Osteoblast (primary cell): ENCODE measurements at regions not wholly inside any gene's neighbourhood (a gene's known extent, or its start where the extent isn't known, plus 50 kb on each side); places are given as distances from the start of the nearest gene placed in this dataset.
"Not testable (repeated sequence)": the region's sequence is repeated elsewhere in the genome, so short reads cannot be mapped to it uniquely, and the experiment has no call there.

ENCODE experiments used
- DNase-seq: peaks from one replicate; pipeline ENCODE4 v3.0.0; 2011; ENCODE audit warnings: low spot score, mixed read lengths; ENCODE audit not compliant: insufficient read length; ENCODE audit errors: missing footprints
- H2AFZ ChIP-seq: 2 replicates; pipeline ENCODE4 v1.6.0; 2011; ENCODE audit warnings: mild to moderate bottlenecking, low read length
- H3K27ac ChIP-seq: 2 replicates; pipeline ENCODE4 v1.5.1; 2011; ENCODE audit warnings: mild to moderate bottlenecking, low read depth, low read length, moderate library complexity
- H3K27me3 ChIP-seq: 2 replicates; pipeline ENCODE4 v1.6.0; 2012; ENCODE audit warnings: mild to moderate bottlenecking, control low read depth, inconsistent platforms, low read length, moderate library complexity; ENCODE audit not compliant: insufficient read depth
- H3K36me3 ChIP-seq: 2 replicates; pipeline ENCODE4 v1.5.1; 2011; ENCODE audit warnings: mild to moderate bottlenecking, low read length, control low read depth, moderate library complexity; ENCODE audit not compliant: insufficient read depth
- H3K4me1 ChIP-seq: 2 replicates; pipeline ENCODE4 v1.5.1; 2011; ENCODE audit warnings: mild to moderate bottlenecking, low read length, control low read depth, moderate library complexity; ENCODE audit not compliant: insufficient read depth
- H3K4me2 ChIP-seq: 2 replicates; pipeline ENCODE4 v1.6.0; 2011; ENCODE audit warnings: mild to moderate bottlenecking, low read length; ENCODE audit not compliant: insufficient read depth
- H3K4me3 ChIP-seq: fragments of 200-600 bp; sonication (generic); 3 replicates; pipeline ENCODE4 v1.5.1; 2012; ENCODE audit warnings: mild to moderate bottlenecking, low read length, inconsistent platforms; ENCODE audit not compliant: insufficient read depth
- H3K79me2 ChIP-seq: 2 replicates; pipeline ENCODE4 v1.6.0; 2012; ENCODE audit warnings: mild to moderate bottlenecking, low read length, control low read depth, inconsistent platforms; ENCODE audit not compliant: insufficient read depth
- H3K9me3 ChIP-seq: 2 replicates; pipeline ENCODE4 v1.5.1; 2011; ENCODE audit warnings: low read depth, low read length, control low read depth
- H4K20me1 ChIP-seq: 2 replicates; pipeline ENCODE4 v1.6.0; 2012; ENCODE audit warnings: mild to moderate bottlenecking, low read length, control low read depth; ENCODE audit not compliant: insufficient read depth
- CTCF ChIP-seq: IDR thresholded peaks from 2 replicates; pipeline ENCODE4 v1.5.1; 2011; ENCODE audit warnings: mild to moderate bottlenecking, low read depth, low read length, moderate library complexity; ENCODE audit errors: extremely low read depth

GRCh38 chr21:20167059-20167458 lies 831.1 kb upstream of the NCAM2 start:
- no peaks in the 10 kb centered on the region for H3K9me3 ChIP-seq
- H4K20me1 ChIP-seq = no peaks in the 10 kb centered on the region
- H3K4me1 ChIP-seq = no peaks in the 10 kb centered on the region
- DNase-seq = no peak
- H3K79me2 ChIP-seq = no peaks in the 10 kb centered on the region
- no peaks in the 10 kb centered on the region for H3K36me3 ChIP-seq
- TF ChIP-seq CTCF = no peak
- H3K27me3 ChIP-seq = no peaks in the 10 kb centered on the region
- no peak overlapping the region for H3K27ac ChIP-seq
- H3K4me2 ChIP-seq = no peak overlapping the region
- no peak overlapping the region for H3K4me3 ChIP-seq
- no peak overlapping the region for H2AFZ ChIP-seq

- H3K27ac ChIP-seq = no peak overlapping the region
- TF ChIP-seq CTCF = no peak
- H4K20me1 ChIP-seq = no peaks in the 10 kb centered on the region
- H3K27me3 ChIP-seq = no peaks in the 10 kb centered on the region
- no peaks in the 10 kb centered on the region for H3K79me2 ChIP-seq
- no peak overlapping the region for H3K4me2 ChIP-seq
- no peak overlapping the region for H3K4me3 ChIP-seq
- H2AFZ ChIP-seq = no peak overlapping the region
- no peaks in the 10 kb centered on the region for H3K36me3 ChIP-seq
- H3K4me1 ChIP-seq = no peaks in the 10 kb centered on the region
- H3K9me3 ChIP-seq = no peaks in the 10 kb centered on the region
- no peak for DNase-seq
Measured at GRCh38 chr21:20169812-20170576, 828.2 kb upstream of the NCAM2 start.

DNA sequence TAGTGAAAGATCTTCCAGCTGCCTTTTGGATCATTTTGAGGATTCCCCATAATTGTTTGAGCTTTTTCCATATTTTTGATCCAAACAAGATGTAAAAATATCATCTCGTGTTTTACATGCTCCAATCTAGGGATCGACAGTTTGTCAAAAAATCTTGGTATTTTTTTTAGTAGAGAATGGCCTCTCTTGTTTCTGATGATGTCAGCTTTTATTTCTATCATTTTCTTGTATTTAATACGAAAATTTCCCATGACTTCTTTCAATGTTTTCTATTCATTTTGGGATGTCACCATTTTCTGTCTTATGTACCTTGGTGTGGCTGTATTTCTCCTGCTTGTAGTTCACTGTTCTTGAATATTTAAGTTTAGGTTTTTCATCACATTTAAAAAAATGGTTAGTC lies 812.0 kb upstream of the NCAM2 start:
- Histone ChIP-seq H3K27me3 (no peaks in the 10 kb centered on the region), H3K4me1 (no peaks in the 10 kb centered on the region), H3K9me3 (peaks cover 17% of the 10 kb centered on the region), H3K27ac (no peak overlapping the region), H3K36me3 (no peaks in the 10 kb centered on the region), H3K4me3 (no peak overlapping the region), H3K79me2 (no peaks in the 10 kb centered on the region), H3K4me2 (no peak overlapping the region), H2AFZ (no peak overlapping the region), H4K20me1 (no peaks in the 10 kb centered on the region)
- TF ChIP-seq CTCF = no peak
- DNase-seq = no peak

- H4K20me1 ChIP-seq = no peaks in the 10 kb centered on the region
- no peak for DNase-seq
- H3K79me2 ChIP-seq = no peaks in the 10 kb centered on the region
- H3K4me3 ChIP-seq = no peak overlapping the region
- H3K9me3 ChIP-seq = peaks cover 14% of the 10 kb centered on the region
- H3K27me3 ChIP-seq = no peaks in the 10 kb centered on the region
- TF ChIP-seq CTCF = no peak
- H2AFZ ChIP-seq = no peak overlapping the region
- no peaks in the 10 kb centered on the region for H3K4me1 ChIP-seq
- H3K27ac ChIP-seq = no peak overlapping the region
- H3K4me2 ChIP-seq = no peak overlapping the region
- no peaks in the 10 kb centered on the region for H3K36me3 ChIP-seq
Measured at GRCh38 chr21:20187028-20187427, 811.2 kb upstream of the NCAM2 start.

- not testable (repeated sequence) for DNase-seq, H3K4me3 ChIP-seq, H3K36me3 ChIP-seq, H4K20me1 ChIP-seq, H3K4me1 ChIP-seq, H3K9me3 ChIP-seq, H3K27me3 ChIP-seq, H2AFZ ChIP-seq, H3K4me2 ChIP-seq, H3K79me2 ChIP-seq, H3K27ac ChIP-seq
Measured at GRCh38 chr21:20201323-20201722, 796.9 kb upstream of the NCAM2 start.
